ENCODE measurements at regions not wholly inside any gene's neighbourhood (a gene's known extent, or its start where the extent isn't known, plus 50 kb on each side); places are given as distances from the start of the nearest gene placed in this dataset.

DNA sequence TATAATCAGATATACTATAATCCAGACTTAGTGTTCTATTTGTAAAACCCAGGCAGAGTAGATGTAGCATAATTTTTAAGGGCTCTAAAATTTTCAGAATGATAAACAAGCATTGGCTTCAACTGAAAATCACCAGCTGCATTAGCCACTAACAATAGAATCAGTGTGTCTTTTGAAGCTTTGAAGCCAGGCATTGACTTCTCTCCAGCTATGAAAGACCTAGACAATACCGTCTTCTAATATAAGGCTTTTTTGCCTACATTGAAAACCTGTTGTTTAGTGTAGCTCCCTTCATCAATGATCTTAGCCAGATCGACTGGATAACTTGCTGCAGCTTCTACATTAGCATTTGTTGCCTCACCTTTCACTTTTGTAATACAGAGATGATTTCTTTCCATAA, 1877.3 kb upstream of the ACO1 start:
- in situ Hi-C loops (cut with MboI), result no loop called here
- ChIA-PET CTCF (ENCODE audit: low intra/inter-chr PET ratio) (no interaction called here), POLR2A (no interaction called here)
- no peak for DNase-seq (ENCODE audit: extremely low read depth in 1 of 4, low spot score in 3 of 4)
- no peak overlapping the region for H2AFZ ChIP-seq (ENCODE audit: low read depth, low read length)
- no peaks in the 10 kb centered on the region for H4K20me1 ChIP-seq (replicated peaks; ENCODE audit: control insufficient read depth, insufficient read depth, low read length)
- no peaks in the 10 kb centered on the region for H3K9me1 ChIP-seq (ENCODE audit: control insufficient read depth, insufficient read depth, low read length)
- no peak overlapping the region for H3K27ac ChIP-seq (ENCODE audit: extremely low read depth, low read depth, low read length)
- no peaks in the 10 kb centered on the region for H3K27me3 ChIP-seq (ENCODE audit: control insufficient read depth in 2 of 2, insufficient read depth in 2 of 2, low read length in 2 of 2)
- H3K4me3 ChIP-seq, result no peak overlapping the region
- TF ChIP-seq CCNT2 (IDR thresholded peaks at IDR 0.05; ENCODE audit: borderline replicate concordance, extremely low read depth, insufficient read length, low read depth, low read length), result no peak
- TF ChIP-seq PURB (CRISPR knock-in tag; IDR thresholded peaks at IDR 0.05; ENCODE audit: low read depth), result no peak
- TF ChIP-seq ARNT (IDR thresholded peaks at IDR 0.05), result no peak
- no peak for TF ChIP-seq PHF21A (IDR thresholded peaks at IDR 0.05; ENCODE audit: borderline replicate concordance, low read depth)
- no peak overlapping the region for H3K4me2 ChIP-seq (ENCODE audit: insufficient read depth, low read length)
- BruUV-seq (replicated peaks), result no TSS peak
- no CpG with 5 or more reads among the region's 2 CpGs for WGBS (ENCODE audit: insufficient coverage, low coverage, missing lambda C conversion rate)
- no peak for ATAC-seq
- intact Hi-C loops (cut with micrococcal nuclease), result no loop called here
- H3K79me2 ChIP-seq (ENCODE audit: control insufficient read depth, insufficient read depth, low read length), result no peaks in the 10 kb centered on the region
- FAIRE-seq, result no peak
- no peak overlapping the region for H3K9ac ChIP-seq (ENCODE audit: insufficient read depth in 1 of 2, low read depth in 2 of 2, low read length in 2 of 2)
- no peaks in the 10 kb centered on the region for H3K36me3 ChIP-seq (ENCODE audit: control insufficient read depth, insufficient read depth, low read length)
- H3K9me3 ChIP-seq (replicated peaks; ENCODE audit: control insufficient read depth, insufficient read depth, low read depth, low read length), result no peaks in the 10 kb centered on the region
- H3K4me1 ChIP-seq (replicated peaks in 1 of 2; ENCODE audit: control insufficient read depth in 2 of 2, insufficient read depth in 2 of 2, low read length in 2 of 2), result no peaks in the 10 kb centered on the region

DNA sequence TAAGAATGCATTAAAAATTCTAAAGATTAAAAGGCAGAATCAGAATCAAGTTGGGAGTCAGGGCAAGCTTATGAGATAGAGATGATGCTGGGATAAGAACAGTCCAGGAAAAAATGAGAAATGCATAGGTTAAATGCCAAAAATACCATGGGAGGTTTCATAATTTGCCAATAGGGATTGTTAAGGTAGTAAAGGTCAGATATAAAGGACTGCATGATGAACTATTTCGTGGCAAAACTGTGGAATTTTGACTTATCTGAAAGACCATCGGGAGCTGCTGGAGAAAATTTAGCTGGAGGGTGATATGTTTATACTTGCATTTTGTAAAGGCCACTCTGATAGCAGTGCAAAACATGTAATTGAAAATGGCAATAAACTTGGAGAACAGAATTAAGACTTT, 1872.8 kb upstream of the ACO1 start:
- Histone ChIP-seq H2AFZ (ENCODE audit: low read depth, low read length) (no peak overlapping the region), H3K27ac (ENCODE audit: extremely low read depth, low read depth, low read length) (no peak overlapping the region), H3K79me2 (ENCODE audit: control insufficient read depth, insufficient read depth, low read length) (no peaks in the 10 kb centered on the region), H3K9me3 (replicated peaks; ENCODE audit: control insufficient read depth, insufficient read depth, low read depth, low read length) (no peaks in the 10 kb centered on the region), H3K4me1 (replicated peaks in 1 of 2; ENCODE audit: control insufficient read depth in 2 of 2, insufficient read depth in 2 of 2, low read length in 2 of 2) (no peaks in the 10 kb centered on the region), H3K4me2 (ENCODE audit: insufficient read depth, low read length) (no peak overlapping the region), H3K27me3 (ENCODE audit: control insufficient read depth in 2 of 2, insufficient read depth in 2 of 2, low read length in 2 of 2) (no peaks in the 10 kb centered on the region), H3K36me3 (ENCODE audit: control insufficient read depth, insufficient read depth, low read length) (no peaks in the 10 kb centered on the region), H3K9ac (ENCODE audit: insufficient read depth in 1 of 2, low read depth in 2 of 2, low read length in 2 of 2) (no peak overlapping the region), H4K20me1 (replicated peaks; ENCODE audit: control insufficient read depth, insufficient read depth, low read length) (no peaks in the 10 kb centered on the region), H3K4me3 (no peak overlapping the region), H3K9me1 (ENCODE audit: control insufficient read depth, insufficient read depth, low read length) (no peaks in the 10 kb centered on the region)
- FAIRE-seq, result no peak
- TF ChIP-seq RBM34 (IDR thresholded peaks at IDR 0.05; ENCODE audit: borderline replicate concordance, insufficient read depth, low read length), result no peak
- no peak for TF ChIP-seq ZC3H4 (CRISPR knock-in tag; IDR thresholded peaks at IDR 0.05; ENCODE audit: borderline replicate concordance)
- TF ChIP-seq, protein P1, sequence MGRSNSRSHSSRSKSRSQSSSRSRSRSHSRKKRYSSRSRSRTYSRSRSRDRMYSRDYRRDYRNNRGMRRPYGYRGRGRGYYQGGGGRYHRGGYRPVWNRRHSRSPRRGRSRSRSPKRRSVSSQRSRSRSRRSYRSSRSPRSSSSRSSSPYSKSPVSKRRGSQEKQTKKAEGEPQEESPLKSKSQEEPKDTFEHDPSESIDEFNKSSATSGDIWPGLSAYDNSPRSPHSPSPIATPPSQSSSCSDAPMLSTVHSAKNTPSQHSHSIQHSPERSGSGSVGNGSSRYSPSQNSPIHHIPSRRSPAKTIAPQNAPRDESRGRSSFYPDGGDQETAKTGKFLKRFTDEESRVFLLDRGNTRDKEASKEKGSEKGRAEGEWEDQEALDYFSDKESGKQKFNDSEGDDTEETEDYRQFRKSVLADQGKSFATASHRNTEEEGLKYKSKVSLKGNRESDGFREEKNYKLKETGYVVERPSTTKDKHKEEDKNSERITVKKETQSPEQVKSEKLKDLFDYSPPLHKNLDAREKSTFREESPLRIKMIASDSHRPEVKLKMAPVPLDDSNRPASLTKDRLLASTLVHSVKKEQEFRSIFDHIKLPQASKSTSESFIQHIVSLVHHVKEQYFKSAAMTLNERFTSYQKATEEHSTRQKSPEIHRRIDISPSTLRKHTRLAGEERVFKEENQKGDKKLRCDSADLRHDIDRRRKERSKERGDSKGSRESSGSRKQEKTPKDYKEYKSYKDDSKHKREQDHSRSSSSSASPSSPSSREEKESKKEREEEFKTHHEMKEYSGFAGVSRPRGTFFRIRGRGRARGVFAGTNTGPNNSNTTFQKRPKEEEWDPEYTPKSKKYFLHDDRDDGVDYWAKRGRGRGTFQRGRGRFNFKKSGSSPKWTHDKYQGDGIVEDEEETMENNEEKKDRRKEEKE (IDR thresholded peaks at IDR 0.05; ENCODE audit: borderline replicate concordance in 1 of 2, control insufficient read depth in 1 of 2, low read depth in 2 of 2, low read length in 1 of 2), result no peak
- TF ChIP-seq, protein P2, sequence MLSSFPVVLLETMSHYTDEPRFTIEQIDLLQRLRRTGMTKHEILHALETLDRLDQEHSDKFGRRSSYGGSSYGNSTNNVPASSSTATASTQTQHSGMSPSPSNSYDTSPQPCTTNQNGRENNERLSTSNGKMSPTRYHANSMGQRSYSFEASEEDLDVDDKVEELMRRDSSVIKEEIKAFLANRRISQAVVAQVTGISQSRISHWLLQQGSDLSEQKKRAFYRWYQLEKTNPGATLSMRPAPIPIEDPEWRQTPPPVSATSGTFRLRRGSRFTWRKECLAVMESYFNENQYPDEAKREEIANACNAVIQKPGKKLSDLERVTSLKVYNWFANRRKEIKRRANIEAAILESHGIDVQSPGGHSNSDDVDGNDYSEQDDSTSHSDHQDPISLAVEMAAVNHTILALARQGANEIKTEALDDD (IDR thresholded peaks at IDR 0.05), result no peak
- TF ChIP-seq SUPT5H (IDR thresholded peaks at IDR 0.05), result no peak
- no peak for TF ChIP-seq PYGO2 (tag; IDR thresholded peaks at IDR 0.05)
- ATAC-seq, result no peak
- DNase-seq (ENCODE audit: extremely low read depth in 1 of 4, low spot score in 3 of 4), result no peak
- in situ Hi-C loops (cut with MboI) (no loop called here), intact Hi-C loops (cut with micrococcal nuclease) (no loop called here)
- ChIA-PET CTCF (ENCODE audit: low intra/inter-chr PET ratio) (no interaction called here), POLR2A (no interaction called here)
- BruUV-seq (replicated peaks), result no TSS peak
- WGBS (ENCODE audit: insufficient coverage, low coverage, missing lambda C conversion rate), result no CpG with 5 or more reads among the region's 2 CpGs

All from K562 (cell line).